ENCODE measurements at regions not wholly inside any gene's neighbourhood (a gene's known extent, or its start where the extent isn't known, plus 50 kb on each side); places are given as distances from the start of the nearest gene placed in this dataset.
"Not testable (repeated sequence)": the region's sequence is repeated elsewhere in the genome, so short reads cannot be mapped to it uniquely, and the experiment has no call there.

GRCh38 chr5:117318528-117318927 lies 743.9 kb upstream of the SEMA6A start:
- Histone ChIP-seq H3K4me1 (ENCODE audit: control insufficient read depth in 1 of 2, insufficient read depth in 2 of 2, low read length in 2 of 2) (no peaks in the 10 kb centered on the region), H3K27ac (ENCODE audit: low read depth in 1 of 2, low read length in 2 of 2) (no peak overlapping the region), H3K36me3 (ENCODE audit: control insufficient read depth in 1 of 2, insufficient read depth in 2 of 2, low read length in 1 of 2) (no peaks in the 10 kb centered on the region), H3K4me3 (ENCODE audit: low read length in 2 of 2) (no peak overlapping the region), H3K27me3 (ENCODE audit: control insufficient read depth in 1 of 2, insufficient read depth in 2 of 2, low read length in 1 of 2) (no peaks in the 10 kb centered on the region), H3K9me3 (ENCODE audit: control insufficient read depth, low read length) (no peaks in the 10 kb centered on the region)
- 32 to 52% methylated on average over 2 of the region's 2 CpGs for WGBS, 2 donors
- ATAC-seq (ENCODE audit: low FRiP score): no peak
- intact Hi-C loops (cut with DNase I): no loop called here
- DNase-seq: no peak

- H3K4me3 ChIP-seq (ENCODE audit: low read length in 2 of 2): no peak overlapping the region
- no peaks in the 10 kb centered on the region for H3K4me1 ChIP-seq (ENCODE audit: control insufficient read depth in 1 of 2, insufficient read depth in 2 of 2, low read length in 2 of 2)
- no peak for DNase-seq
- no peaks in the 10 kb centered on the region for H3K36me3 ChIP-seq (ENCODE audit: control insufficient read depth in 1 of 2, insufficient read depth in 2 of 2, low read length in 1 of 2)
- no peak for ATAC-seq (ENCODE audit: low FRiP score)
- intact Hi-C loops (cut with DNase I): no loop called here
- no peaks in the 10 kb centered on the region for H3K9me3 ChIP-seq (ENCODE audit: control insufficient read depth, low read length)
- no peak overlapping the region for H3K27ac ChIP-seq (ENCODE audit: low read depth in 1 of 2, low read length in 2 of 2)
- WGBS, 2 donors: 71 to 74% methylated on average over 4 of the region's 4 CpGs
- H3K27me3 ChIP-seq (ENCODE audit: control insufficient read depth in 1 of 2, insufficient read depth in 2 of 2, low read length in 1 of 2): no peaks in the 10 kb centered on the region
These were observed 740.5 kb upstream of the SEMA6A start for GRCh38 chr5:117315170-117315569.

GRCh38 chr5:117304512-117305107 lies 730.0 kb upstream of the SEMA6A start:
- 96 to 98% methylated on average over 31 to 34 of the region's 34 CpGs for WGBS, 2 donors
- H3K27ac ChIP-seq (ENCODE audit: low read depth in 1 of 2, low read length in 2 of 2); H3K9me3 ChIP-seq (ENCODE audit: control insufficient read depth, low read length); H3K36me3 ChIP-seq (ENCODE audit: control insufficient read depth in 1 of 2, insufficient read depth in 2 of 2, low read length in 1 of 2); intact Hi-C loops (cut with DNase I); H3K4me3 ChIP-seq (ENCODE audit: low read length in 2 of 2); H3K27me3 ChIP-seq (ENCODE audit: control insufficient read depth in 1 of 2, insufficient read depth in 2 of 2, low read length in 1 of 2); H3K4me1 ChIP-seq (ENCODE audit: control insufficient read depth in 1 of 2, insufficient read depth in 2 of 2, low read length in 2 of 2); ATAC-seq (ENCODE audit: low FRiP score): not testable (repeated sequence)
- DNase-seq: peak in 1 of 2 donors; percentile 26

- intact Hi-C loops (cut with DNase I): no loop called here
- no peak for ATAC-seq (ENCODE audit: low FRiP score)
- WGBS, 2 donors: 75 to 78% methylated on average over 3 of the region's 3 CpGs
- Histone ChIP-seq H3K4me3 (ENCODE audit: low read length in 2 of 2) (no peak overlapping the region), H3K27ac (ENCODE audit: low read depth in 1 of 2, low read length in 2 of 2) (no peak overlapping the region), H3K36me3 (ENCODE audit: control insufficient read depth in 1 of 2, insufficient read depth in 2 of 2, low read length in 1 of 2) (no peaks in the 10 kb centered on the region), H3K9me3 (ENCODE audit: control insufficient read depth, low read length) (no peaks in the 10 kb centered on the region), H3K27me3 (ENCODE audit: control insufficient read depth in 1 of 2, insufficient read depth in 2 of 2, low read length in 1 of 2) (no peaks in the 10 kb centered on the region), H3K4me1 (ENCODE audit: control insufficient read depth in 1 of 2, insufficient read depth in 2 of 2, low read length in 2 of 2) (no peaks in the 10 kb centered on the region)
- no peak for DNase-seq
These were observed 728.3 kb upstream of the SEMA6A start for GRCh38 chr5:117302949-117303348.

- no peak for DNase-seq
- Histone ChIP-seq H3K27ac (ENCODE audit: low read depth in 1 of 2, low read length in 2 of 2) (no peak overlapping the region), H3K4me3 (ENCODE audit: low read length in 2 of 2) (no peak overlapping the region), H3K4me1 (ENCODE audit: control insufficient read depth in 1 of 2, insufficient read depth in 2 of 2, low read length in 2 of 2) (no peaks in the 10 kb centered on the region), H3K9me3 (ENCODE audit: control insufficient read depth, low read length) (no peaks in the 10 kb centered on the region), H3K36me3 (ENCODE audit: control insufficient read depth in 1 of 2, insufficient read depth in 2 of 2, low read length in 1 of 2) (no peaks in the 10 kb centered on the region), H3K27me3 (ENCODE audit: control insufficient read depth in 1 of 2, insufficient read depth in 2 of 2, low read length in 1 of 2) (no peaks in the 10 kb centered on the region)
- intact Hi-C loops (cut with DNase I): no loop called here
- 37 to 51% methylated on average over 1 of the region's 1 CpG for WGBS, 2 donors
- ATAC-seq (ENCODE audit: low FRiP score): no peak
These were observed 727.9 kb upstream of the SEMA6A start for GRCh38 chr5:117302473-117302872.

GRCh38 chr5:117299936-117300328 lies 725.3 kb upstream of the SEMA6A start:
- H3K36me3 ChIP-seq (ENCODE audit: control insufficient read depth in 1 of 2, insufficient read depth in 2 of 2, low read length in 1 of 2): no peaks in the 10 kb centered on the region
- no peaks in the 10 kb centered on the region for H3K27me3 ChIP-seq (ENCODE audit: control insufficient read depth in 1 of 2, insufficient read depth in 2 of 2, low read length in 1 of 2)
- DNase-seq (no peak), ATAC-seq (ENCODE audit: low FRiP score) (no peak)
- H3K4me3 ChIP-seq (ENCODE audit: low read length in 2 of 2): no peak overlapping the region
- WGBS, 2 donors: 83 to 89% methylated on average over 3 of the region's 3 CpGs
- no peaks in the 10 kb centered on the region for H3K4me1 ChIP-seq (ENCODE audit: control insufficient read depth in 1 of 2, insufficient read depth in 2 of 2, low read length in 2 of 2)
- no peaks in the 10 kb centered on the region for H3K9me3 ChIP-seq (ENCODE audit: control insufficient read depth, low read length)
- intact Hi-C loops (cut with DNase I): no loop called here
- H3K27ac ChIP-seq (ENCODE audit: low read depth in 1 of 2, low read length in 2 of 2): no peak overlapping the region

GRCh38 chr5:117299224-117299935 lies 724.8 kb upstream of the SEMA6A start:
- intact Hi-C loops (cut with DNase I): no loop called here
- H3K27ac ChIP-seq (ENCODE audit: low read depth in 1 of 2, low read length in 2 of 2): no peak overlapping the region
- no peak for ATAC-seq (ENCODE audit: low FRiP score)
- H3K4me3 ChIP-seq (ENCODE audit: low read length in 2 of 2): no peak overlapping the region
- no peaks in the 10 kb centered on the region for H3K27me3 ChIP-seq (ENCODE audit: control insufficient read depth in 1 of 2, insufficient read depth in 2 of 2, low read length in 1 of 2)
- no peaks in the 10 kb centered on the region for H3K4me1 ChIP-seq (ENCODE audit: control insufficient read depth in 1 of 2, insufficient read depth in 2 of 2, low read length in 2 of 2)
- H3K36me3 ChIP-seq (ENCODE audit: control insufficient read depth in 1 of 2, insufficient read depth in 2 of 2, low read length in 1 of 2): no peaks in the 10 kb centered on the region
- 86 to 87% methylated on average over 5 of the region's 5 CpGs for WGBS, 2 donors
- H3K9me3 ChIP-seq (ENCODE audit: control insufficient read depth, low read length): no peaks in the 10 kb centered on the region
- no peak for DNase-seq

GRCh38 chr5:117296872-117297271 lies 722.2 kb upstream of the SEMA6A start:
- no peak for ATAC-seq (ENCODE audit: low FRiP score)
- WGBS, 2 donors: 74 to 79% methylated on average over 2 of the region's 2 CpGs

GRCh38 chr5:117295941-117296340 lies 721.3 kb upstream of the SEMA6A start:
- Histone ChIP-seq H3K36me3 (ENCODE audit: control insufficient read depth in 1 of 2, insufficient read depth in 2 of 2, low read length in 1 of 2) (no peaks in the 10 kb centered on the region), H3K4me1 (ENCODE audit: control insufficient read depth in 1 of 2, insufficient read depth in 2 of 2, low read length in 2 of 2) (no peaks in the 10 kb centered on the region), H3K27ac (ENCODE audit: low read depth in 1 of 2, low read length in 2 of 2) (no peak overlapping the region), H3K4me3 (ENCODE audit: low read length in 2 of 2) (no peak overlapping the region), H3K9me3 (ENCODE audit: control insufficient read depth, low read length) (no peaks in the 10 kb centered on the region), H3K27me3 (ENCODE audit: control insufficient read depth in 1 of 2, insufficient read depth in 2 of 2, low read length in 1 of 2) (no peaks in the 10 kb centered on the region)
- no peak for DNase-seq
- ATAC-seq (ENCODE audit: low FRiP score): no peak
- 89 to 97% methylated on average over 1 of the region's 1 CpG for WGBS, 2 donors
- intact Hi-C loops (cut with DNase I): no loop called here

More at GRCh38 chr5:117296872-117297271, 722.2 kb upstream of the SEMA6A start:
- H3K9me3 ChIP-seq (ENCODE audit: control insufficient read depth, low read length): no peaks in the 10 kb centered on the region
- no peak overlapping the region for H3K4me3 ChIP-seq (ENCODE audit: low read length in 2 of 2)
- H3K27ac ChIP-seq (ENCODE audit: low read depth in 1 of 2, low read length in 2 of 2): no peak overlapping the region
- DNase-seq: no peak
- intact Hi-C loops (cut with DNase I): no loop called here
- no peaks in the 10 kb centered on the region for H3K36me3 ChIP-seq (ENCODE audit: control insufficient read depth in 1 of 2, insufficient read depth in 2 of 2, low read length in 1 of 2)
- no peaks in the 10 kb centered on the region for H3K4me1 ChIP-seq (ENCODE audit: control insufficient read depth in 1 of 2, insufficient read depth in 2 of 2, low read length in 2 of 2)
- H3K27me3 ChIP-seq (ENCODE audit: control insufficient read depth in 1 of 2, insufficient read depth in 2 of 2, low read length in 1 of 2): no peaks in the 10 kb centered on the region

All from aorta (tissue), 5 donors.